Esophagus muscularis mucosa (tissue), 3 donors: ENCODE measurements at regions not wholly inside any gene's neighbourhood (a gene's known extent, or its start where the extent isn't known, plus 50 kb on each side); places are given as distances from the start of the nearest gene placed in this dataset.

ENCODE experiments used
- POLR2A ChIP-seq: fragments of 450-650 bp; IDR thresholded peaks from one replicate; pipeline ENCODE4 v1.6.1; 2017; ENCODE audit warnings: antibody characterized with exemption, moderate library complexity, mild to moderate bottlenecking, low read depth
- POLR2AphosphoS5 ChIP-seq, 2 donors: sonication (generic); formaldehyde crosslinking; IDR thresholded peaks; one replicate each; pipeline ENCODE4 v1.6.1; 2017; ENCODE audit warnings: antibody characterized with exemption in 2 of 2
- TF ChIP-seq, protein P1 (sequence below), 3 experiments: fragments of 200-600 bp in 2 of 3; fragments of 450-650 bp in 1 of 3; sonication (generic) in 2 of 3; IDR thresholded peaks; one replicate each; pipeline ENCODE4 v1.5.1; 2017 to 2019; ENCODE audit warnings: antibody characterized with exemption in 3 of 3, mild to moderate bottlenecking in 2 of 3, moderate library complexity in 1 of 3

DNA sequence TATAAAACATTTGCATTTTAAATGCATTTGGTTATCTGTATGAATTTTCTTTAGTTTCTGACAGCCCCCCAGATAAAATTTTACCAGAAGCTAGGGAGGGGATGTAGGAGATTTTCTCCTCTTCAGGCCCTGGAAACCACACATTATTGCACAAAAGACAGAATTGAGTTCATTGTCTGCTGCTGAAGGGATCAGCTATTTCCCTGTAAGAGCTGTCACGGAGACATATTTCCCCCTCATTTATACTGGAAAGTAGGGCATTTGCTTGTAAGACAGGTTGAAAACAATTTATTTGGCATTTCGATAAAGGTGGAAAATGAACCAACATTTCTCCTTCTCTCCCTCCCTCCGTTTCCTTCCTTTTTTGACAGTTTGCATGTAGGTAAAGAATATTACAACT lies 241.3 kb upstream of the LCORL start:
- TF ChIP-seq, protein P1, sequence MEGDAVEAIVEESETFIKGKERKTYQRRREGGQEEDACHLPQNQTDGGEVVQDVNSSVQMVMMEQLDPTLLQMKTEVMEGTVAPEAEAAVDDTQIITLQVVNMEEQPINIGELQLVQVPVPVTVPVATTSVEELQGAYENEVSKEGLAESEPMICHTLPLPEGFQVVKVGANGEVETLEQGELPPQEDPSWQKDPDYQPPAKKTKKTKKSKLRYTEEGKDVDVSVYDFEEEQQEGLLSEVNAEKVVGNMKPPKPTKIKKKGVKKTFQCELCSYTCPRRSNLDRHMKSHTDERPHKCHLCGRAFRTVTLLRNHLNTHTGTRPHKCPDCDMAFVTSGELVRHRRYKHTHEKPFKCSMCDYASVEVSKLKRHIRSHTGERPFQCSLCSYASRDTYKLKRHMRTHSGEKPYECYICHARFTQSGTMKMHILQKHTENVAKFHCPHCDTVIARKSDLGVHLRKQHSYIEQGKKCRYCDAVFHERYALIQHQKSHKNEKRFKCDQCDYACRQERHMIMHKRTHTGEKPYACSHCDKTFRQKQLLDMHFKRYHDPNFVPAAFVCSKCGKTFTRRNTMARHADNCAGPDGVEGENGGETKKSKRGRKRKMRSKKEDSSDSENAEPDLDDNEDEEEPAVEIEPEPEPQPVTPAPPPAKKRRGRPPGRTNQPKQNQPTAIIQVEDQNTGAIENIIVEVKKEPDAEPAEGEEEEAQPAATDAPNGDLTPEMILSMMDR (IDR thresholded peaks at IDR 0.05), result no peak
- no peak for TF ChIP-seq POLR2AphosphoS5 (IDR thresholded peaks at IDR 0.05)
- TF ChIP-seq POLR2A, result no peak
